ENCODE measurements at regions not wholly inside any gene's neighbourhood (a gene's known extent, or its start where the extent isn't known, plus 50 kb on each side); places are given as distances from the start of the nearest gene placed in this dataset.

DNA sequence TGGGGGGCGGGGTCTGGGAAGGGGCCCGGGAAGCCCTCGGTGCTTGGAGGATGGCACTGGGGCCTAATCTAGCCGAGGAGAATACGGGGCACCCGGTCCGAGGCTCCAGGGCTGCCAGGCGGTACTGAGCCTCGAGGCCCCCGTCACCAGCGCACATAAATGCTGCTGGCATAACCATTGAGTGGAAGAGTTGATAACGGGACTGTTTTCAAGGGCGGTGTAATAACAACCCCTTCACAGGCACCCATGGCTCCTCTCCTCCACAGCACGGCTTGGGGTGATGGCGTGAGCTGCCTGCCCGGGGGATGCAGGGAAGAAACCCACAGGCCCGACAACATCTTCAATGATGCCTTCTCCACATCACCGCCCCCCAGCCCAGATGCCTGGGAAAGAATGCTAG is 130.7 kb downstream of the FAM53A start:
- DNase-seq = no peak
- Histone ChIP-seq H3K4me1 (peaks cover 0 to 4% (median 0%) of the 10 kb centered on the region in 4 donors), H3K36me3 (no peaks in the 10 kb centered on the region), H3K9me3 (no peaks in the 10 kb centered on the region), H3K27ac (no peak overlapping the region), H3K4me3 (no peak overlapping the region), H3K27me3 (no peaks in the 10 kb centered on the region)
- no peak for TF ChIP-seq CTCF (IDR thresholded peaks at IDR 0.05)

DNA sequence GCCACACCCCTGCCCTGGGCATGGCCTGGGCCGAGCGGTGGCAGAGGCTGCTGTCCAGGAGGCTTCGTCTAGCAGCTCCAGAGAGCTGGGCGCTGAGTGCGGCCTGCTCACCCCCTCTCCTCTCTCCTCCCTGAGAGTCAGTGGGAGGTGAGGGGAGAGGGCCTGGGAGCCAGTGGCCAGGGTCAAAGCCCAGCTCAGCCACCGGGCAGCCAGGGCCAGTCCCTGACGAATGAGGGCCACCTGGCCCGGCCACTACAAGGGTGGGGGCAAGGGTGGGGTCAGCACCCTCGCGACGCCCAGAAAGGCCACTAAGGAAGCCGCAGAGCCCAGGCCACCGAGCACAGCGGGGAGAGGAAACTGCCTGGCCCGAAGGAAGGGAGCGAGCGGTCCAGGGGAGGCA is 131.7 kb downstream of the FAM53A start:
- H3K36me3 ChIP-seq = no peaks in the 10 kb centered on the region
- no peak overlapping the region for H3K27ac ChIP-seq
- DNase-seq = no peak
- no peaks in the 10 kb centered on the region for H3K27me3 ChIP-seq
- H3K4me1 ChIP-seq = peaks cover 0 to 4% (median 0%) of the 10 kb centered on the region in 4 donors
- H3K9me3 ChIP-seq = no peaks in the 10 kb centered on the region
- H3K4me3 ChIP-seq = no peak overlapping the region
- TF ChIP-seq POLR2A (IDR thresholded peaks at IDR 0.05) (no peak), CTCF (IDR thresholded peaks at IDR 0.05) (no peak)

DNA sequence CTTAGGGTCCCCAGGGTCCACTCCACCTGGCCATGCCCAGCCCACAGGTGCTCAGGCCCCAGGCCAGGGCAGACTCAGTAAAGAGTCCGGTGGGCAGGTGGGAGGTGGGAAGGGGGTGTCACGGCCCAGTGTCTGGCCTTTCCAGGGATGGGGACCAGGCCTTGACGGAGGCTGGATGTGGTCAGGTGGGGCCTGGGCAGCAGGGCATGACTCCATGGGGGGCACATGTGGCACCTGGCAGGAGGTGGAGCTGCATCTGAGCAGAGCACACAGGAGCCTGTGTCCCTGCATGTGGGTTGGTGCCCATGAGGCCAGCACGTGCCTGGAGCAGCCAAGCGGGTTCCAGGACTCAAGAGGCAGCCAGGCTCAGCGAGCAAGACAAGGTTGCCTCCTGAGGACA is 132.9 kb downstream of the FAM53A start:
- TF ChIP-seq CTCF (IDR thresholded peaks at IDR 0.05) = no peak
- no peak for TF ChIP-seq POLR2A (IDR thresholded peaks at IDR 0.05)
- no peaks in the 10 kb centered on the region for H3K9me3 ChIP-seq
- H3K36me3 ChIP-seq = no peaks in the 10 kb centered on the region
- DNase-seq = no peak
- H3K4me3 ChIP-seq = no peak overlapping the region
- no peak overlapping the region for H3K27ac ChIP-seq
- H3K27me3 ChIP-seq = no peaks in the 10 kb centered on the region
- H3K4me1 ChIP-seq = peaks cover 0 to 4% (median 0%) of the 10 kb centered on the region in 4 donors

- Histone ChIP-seq H3K4me1 (peaks cover 0 to 4% (median 0%) of the 10 kb centered on the region in 4 donors), H3K27me3 (no peaks in the 10 kb centered on the region), H3K4me3 (no peak overlapping the region), H3K36me3 (no peaks in the 10 kb centered on the region), H3K27ac (no peak overlapping the region), H3K9me3 (no peaks in the 10 kb centered on the region)
- no peak for DNase-seq
- no peak for TF ChIP-seq POLR2A (IDR thresholded peaks at IDR 0.05)
- TF ChIP-seq CTCF (IDR thresholded peaks at IDR 0.05) = no peak
These were observed 133.7 kb downstream of the FAM53A start for GRCh38 chr4:1550122-1551070.

DNA sequence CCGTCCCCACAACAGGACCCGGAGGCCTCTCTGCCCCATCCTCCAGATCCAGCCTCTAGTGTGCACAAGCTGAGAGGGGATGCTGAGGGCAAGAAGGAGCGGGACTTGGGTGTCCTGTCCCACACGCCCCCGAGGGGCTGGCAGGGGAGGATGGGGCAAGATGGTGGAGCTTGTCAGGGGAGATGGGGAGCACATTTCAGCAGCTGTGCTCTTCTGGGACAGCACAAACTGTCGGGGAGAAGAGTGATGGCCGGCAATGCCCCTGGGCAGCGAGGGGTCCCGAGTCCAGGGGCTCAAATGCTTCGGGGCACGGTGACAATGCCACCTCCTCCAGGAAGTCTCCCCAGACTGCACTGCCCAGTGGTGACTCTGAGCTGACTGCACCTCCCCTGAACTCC is 134.5 kb downstream of the FAM53A start:
- no peaks in the 10 kb centered on the region for H3K9me3 ChIP-seq
- TF ChIP-seq POLR2A (IDR thresholded peaks at IDR 0.05) (no peak), CTCF (IDR thresholded peaks at IDR 0.05) (no peak)
- no peak overlapping the region for H3K4me3 ChIP-seq
- peaks cover 0 to 6% (median 0%) of the 10 kb centered on the region in 4 donors for H3K4me1 ChIP-seq
- no peak for DNase-seq
- no peaks in the 10 kb centered on the region for H3K36me3 ChIP-seq
- no peaks in the 10 kb centered on the region for H3K27me3 ChIP-seq
- H3K27ac ChIP-seq = no peak overlapping the region

All from Peyer's patch (tissue), 4 donors.